Activated CD4-positive, alpha-beta T cell treated with anti-CD3 and anti-CD28 coated beads, Interleukin-2, amount 50 U/mL, for 4 hours (primary cell): ENCODE measurements at regions not wholly inside any gene's neighbourhood (a gene's known extent, or its start where the extent isn't known, plus 50 kb on each side); places are given as distances from the start of the nearest gene placed in this dataset.
"Not testable (repeated sequence)": the region's sequence is repeated elsewhere in the genome, so short reads cannot be mapped to it uniquely, and the experiment has no call there.

Experiments used
- DNase-seq, 2 experiments: peaks; one replicate each; pipeline ENCODE4 v3.0.0-alpha.2; 2020

DNA sequence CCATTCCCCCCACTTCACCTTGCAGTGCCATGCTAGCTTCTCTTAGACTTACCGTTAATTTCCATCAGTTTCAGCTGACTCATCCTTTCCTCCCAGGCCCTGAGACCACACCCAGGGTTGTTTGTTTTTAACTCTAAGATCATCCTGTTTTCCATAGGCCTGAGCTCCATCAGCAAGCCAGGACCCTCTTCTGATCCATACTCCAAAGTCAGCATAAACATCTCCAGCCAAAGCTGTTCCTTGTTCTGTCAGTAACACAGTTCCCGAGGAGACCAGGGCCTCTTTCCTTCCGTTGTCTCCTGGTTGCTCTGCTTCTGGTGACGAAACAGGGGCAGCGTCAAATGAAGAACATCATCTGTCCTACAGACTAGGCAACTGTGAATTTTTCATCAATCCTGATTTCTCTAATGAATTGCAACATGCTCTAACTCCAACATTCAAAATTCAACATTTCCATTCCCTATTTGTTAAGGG, 83.8 kb upstream of the HNF1B start:
- DNase-seq: no peak

DNA sequence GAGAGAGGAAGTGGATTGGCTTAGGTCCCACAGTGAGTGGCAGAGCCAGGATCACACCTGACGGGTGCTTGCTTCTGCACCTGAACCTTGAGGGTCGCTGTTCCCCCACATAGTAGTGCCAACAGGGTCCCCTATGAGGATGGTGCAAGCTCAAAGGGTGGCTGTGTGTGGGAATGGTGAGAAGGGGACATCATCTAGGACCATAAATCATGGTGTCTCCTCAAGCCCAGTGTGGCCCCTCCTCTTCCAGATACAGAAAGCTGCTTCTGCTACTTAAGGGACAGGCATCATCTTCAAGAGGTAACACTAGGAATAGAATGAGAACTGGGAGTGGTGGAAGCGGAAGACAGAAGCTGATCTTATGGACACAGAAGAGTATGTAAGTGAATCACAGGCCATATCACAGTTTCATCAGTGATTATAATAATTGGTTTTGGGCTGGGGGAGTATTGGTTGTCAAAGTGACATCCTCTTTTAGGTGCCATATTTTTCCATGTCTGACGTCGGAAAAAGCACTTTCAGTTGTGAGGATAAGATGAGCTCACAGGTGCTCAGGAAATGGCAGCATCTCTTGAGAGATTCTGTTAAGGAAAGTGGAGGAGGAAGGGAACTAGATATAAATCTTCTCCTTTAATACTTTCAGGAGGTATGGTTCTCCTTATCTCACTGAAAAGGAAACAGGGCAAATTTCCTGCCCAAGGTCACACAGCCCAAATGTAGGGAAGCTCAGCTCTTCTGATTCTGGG, 83.2 kb upstream of the HNF1B start:
- no peak for DNase-seq

DNA sequence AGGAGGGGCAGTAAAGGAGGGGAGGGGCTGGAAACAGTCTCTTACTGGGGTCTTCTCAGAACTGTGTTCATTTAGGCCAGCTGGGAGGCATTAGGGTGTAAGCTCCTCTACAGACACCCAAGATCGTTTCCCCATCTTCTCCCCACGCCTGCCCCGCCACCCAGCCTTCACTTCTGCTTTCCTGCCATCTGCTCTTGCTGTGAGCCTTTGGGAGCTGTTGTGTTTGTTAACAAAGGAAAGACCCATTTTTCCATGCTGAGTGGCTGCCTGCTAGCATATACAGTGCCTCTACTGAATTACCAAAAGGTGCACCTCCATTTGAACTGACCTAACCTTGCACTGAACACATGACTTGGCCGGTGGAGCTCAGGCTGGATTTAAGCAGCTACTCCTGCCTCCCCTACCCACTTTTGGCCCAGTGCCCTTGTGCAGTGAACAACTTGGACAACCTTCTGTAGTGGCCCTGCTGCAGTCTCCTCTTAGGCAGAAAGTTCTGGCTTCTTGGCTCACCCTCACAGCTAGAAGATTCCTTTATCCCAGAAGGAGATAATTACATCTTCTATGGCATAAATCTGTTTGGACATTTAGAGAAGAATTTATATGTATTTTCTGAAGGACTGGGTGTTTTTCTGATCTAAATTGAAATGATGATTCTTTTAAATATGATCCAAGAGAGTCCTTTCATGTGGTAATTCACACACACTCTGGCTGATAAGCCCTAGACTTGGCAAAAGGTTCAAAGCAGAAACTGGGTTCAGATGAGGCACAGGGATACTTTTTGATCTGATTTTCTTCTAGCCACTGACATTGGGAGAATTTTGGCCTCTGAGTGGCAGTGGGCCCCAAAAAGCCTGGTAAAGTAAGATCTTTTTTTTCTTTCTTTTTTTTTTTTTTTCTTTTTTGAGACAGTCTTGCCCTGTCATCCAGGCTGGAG, 81.9 kb upstream of the HNF1B start:
- DNase-seq: no peak

DNA sequence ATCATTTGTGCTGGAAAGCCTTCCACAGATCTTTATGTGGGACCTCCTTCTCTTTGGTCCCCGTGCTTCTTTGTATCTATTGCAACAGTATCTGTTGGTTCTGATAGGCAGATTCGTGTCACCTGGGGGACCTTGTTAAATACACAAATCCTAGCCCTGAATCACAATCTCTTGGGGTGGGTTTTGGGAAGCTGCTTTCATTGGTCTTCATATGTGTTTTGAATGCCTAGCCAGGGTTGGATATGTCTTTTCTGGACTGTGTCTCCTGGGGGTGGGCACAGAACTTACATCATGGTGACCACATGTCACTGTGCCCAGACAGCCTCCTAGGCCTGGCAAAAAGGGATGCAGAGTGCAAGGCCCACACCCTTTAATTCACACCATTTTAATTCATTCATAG, 81.0 kb upstream of the HNF1B start:
- no peak for DNase-seq

DNA sequence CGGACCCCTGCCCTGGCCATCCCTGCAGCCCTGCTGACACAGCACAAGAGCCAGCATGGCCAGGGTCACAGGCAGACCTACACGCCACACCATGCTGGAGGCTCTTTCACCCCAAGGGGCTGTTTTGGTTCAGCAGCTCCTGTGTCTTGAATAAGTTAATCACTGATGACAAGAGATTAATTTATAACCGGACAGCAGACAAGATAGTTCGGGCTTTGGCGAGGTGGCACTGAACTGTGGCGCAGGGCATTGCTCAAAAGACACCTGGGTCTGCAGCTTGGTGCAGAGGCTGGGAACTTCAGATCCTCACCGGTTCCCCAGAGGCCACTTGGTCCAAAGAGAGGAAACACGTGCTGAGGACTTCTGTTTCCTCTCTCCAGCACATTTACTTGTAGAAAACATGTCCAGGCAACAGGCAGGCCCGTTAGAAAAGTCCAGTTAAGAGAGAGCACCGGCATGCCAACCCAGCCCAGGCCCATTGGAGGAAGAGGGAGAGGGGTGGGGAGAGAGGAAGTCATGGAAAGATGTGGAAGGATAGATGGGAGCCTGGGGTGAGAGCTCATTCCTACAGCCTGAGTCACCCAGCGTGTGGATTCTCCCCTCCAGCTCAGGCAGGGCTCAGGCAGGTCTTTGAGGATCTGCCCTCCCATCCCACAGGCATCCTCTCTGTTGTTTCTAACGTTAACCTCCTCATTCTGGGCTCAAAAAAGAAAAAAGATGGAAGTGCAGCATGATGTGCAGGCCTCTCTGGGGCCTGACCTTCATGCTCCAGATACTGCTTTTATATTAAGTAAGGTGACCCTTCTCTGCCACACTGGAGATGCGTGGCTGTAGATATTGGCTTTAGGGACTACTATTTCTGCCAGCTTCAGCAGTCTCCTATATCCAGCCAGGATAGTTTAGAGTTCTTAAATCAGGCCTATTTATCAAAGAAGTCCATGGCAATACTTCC, 80.0 kb upstream of the HNF1B start:
- no peak for DNase-seq

DNA sequence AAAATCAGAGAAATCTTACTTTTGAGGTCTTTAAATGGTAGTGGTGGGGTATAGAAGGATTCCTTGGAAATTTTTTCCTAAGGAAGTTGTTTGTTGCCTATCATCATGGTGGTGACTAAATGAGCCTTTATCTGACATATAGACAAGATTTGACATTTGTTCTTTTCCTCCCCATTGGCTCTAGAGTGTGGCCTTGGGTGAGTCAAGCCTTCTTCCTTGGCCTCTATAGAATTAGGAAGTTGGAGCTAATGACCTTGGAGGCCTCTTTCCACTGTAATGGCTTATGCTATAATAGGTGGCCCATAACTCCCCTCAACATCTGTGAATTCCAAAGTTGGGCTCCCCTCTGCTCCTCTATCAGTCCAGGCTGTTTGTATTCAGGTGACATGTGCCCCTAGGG, 79.1 kb upstream of the HNF1B start:
- no peak for DNase-seq

DNA sequence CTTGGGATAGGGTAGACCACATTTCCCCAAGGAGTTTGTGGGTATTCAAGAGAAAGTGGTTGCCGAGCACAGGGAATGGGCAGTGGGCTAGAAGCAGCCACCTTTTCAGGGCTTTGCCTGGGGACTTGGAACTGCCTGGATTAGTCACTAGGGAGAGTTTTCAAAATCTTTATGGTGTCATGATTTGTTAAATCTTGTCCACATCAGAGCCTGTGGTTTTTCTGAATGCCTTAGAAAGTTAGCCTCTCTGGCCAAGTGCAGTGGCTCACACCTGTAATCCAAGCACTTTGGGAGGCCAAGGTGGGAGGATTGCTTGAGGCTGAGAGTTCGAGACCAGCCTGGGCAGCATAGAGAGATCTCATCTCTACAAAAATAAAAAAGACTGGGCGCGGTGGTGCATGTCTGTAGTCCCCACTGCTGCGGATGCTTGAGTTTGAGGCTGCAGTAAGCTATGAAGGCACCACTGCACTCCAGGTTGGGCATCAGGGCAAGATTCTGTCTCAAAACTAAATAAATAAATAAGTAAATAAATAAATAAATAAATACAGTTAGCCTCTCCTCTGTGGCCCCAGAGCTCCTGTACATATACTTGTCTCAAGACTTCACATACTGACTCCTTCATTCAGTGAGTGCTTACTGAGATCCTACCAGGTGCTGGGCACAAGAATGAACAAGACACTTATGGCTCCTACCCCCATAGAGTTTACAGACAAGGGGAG, 76.3 kb upstream of the HNF1B start:
- no peak for DNase-seq

DNA sequence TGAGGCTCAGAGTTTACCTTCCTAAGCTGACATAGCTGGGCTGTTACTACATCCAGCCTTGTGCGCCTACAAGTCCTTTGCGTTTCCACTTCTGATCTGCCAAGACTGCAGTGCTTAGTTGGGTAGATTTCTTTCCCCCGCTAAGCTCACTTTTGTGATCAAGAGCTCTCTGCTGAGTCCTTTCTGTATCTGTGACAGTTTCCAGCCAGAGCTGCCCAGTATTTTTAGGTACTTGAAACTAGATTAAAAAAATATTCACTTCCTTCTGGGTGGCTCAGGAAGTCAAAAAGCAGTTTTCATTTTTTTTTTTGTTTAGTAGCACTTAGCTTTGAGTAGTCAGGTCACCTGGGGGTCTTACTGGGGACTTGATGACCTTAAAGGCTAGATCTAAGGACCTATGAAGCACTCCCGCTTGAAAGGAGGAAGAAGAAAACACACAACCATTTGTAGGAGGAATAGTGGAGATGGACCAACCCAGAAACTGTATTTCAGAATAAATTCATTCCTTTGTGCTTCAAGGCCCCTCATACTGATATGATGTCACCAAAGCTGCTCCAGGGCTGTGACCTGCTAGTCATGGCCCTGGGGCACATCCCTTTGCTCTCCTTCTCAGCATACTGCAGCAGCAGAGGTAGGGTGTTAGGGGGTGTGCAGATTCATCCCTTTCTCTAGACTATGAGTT, 75.6 kb upstream of the HNF1B start:
- DNase-seq: no peak

DNA sequence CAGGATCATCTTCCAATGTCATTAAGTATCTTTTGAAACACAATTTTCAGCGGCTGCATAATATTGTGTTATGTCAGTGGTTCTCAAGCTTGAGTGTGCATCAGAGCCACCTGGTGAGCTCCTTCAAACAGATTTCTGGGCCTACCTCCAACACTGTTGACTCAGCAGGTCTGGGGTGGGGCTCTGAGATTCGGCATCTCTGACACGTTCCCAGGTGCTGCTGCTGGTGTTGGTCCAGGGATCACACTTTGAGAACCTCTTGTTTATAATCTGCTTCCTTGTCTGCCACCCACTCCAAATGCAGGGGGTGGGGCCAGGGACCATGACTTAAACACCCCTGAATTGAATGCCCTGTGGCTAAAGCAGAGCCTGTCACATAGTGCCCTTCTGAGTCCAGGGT, 73.8 kb upstream of the HNF1B start:
- DNase-seq: no peak

DNA sequence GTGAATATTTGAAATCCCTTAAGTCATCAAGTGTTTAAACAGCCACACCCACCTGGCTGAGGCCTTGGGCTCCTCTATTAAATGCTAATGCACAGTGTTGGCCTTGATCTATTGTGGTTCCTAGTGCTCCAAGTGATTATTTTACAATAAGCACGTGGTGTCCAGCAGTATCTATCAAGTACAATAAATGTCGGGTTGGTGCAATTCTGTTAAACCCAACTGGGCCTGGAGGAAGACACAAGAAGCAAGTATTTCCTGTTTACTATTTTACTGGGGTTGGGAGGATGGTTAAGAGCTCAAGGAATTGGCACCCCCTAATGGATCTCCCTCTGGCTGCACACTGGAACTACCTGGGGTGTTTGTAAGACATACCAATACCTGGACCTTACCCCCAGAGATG, 72.1 kb upstream of the HNF1B start:
- DNase-seq: no peak

DNA sequence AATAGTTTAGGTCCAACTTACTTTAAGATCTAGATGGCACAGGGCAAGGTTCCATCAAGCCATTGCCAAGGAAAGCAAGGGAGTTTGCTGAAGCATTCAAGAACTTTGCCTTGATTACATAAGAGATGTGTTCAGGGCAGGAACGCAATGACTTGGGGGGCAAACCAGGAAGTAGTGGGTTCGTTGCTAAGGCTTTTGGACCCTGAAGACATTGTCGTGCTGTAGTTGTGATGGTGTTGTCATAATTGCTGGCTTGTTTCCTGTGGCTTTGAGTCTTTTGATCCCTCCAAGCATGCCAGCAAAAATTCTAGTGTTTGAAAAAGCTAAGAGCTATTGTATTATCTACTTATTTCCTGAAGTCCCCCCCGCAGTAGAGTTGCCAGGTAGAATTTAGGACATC, 70.7 kb upstream of the HNF1B start:
- no peak for DNase-seq

DNA sequence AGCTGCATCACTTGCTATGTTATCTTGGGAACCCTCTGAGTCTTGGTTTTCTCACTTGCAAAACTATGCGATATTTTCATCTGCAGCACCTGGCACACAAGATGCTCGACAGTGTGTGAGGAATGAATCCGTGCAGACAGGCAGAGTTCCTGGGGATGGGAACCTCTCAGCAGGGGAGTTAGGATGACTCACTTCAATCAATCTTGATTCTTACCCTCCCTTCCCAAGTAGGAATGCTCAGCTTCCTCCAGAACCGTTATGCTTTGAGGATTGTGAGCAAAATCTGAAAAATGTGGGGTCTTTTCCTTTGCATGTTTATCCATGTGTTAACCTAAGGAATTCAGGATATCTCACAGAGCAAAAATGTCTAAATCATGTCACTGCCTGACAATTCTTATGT, 68.9 kb upstream of the HNF1B start:
- DNase-seq: no peak

DNA sequence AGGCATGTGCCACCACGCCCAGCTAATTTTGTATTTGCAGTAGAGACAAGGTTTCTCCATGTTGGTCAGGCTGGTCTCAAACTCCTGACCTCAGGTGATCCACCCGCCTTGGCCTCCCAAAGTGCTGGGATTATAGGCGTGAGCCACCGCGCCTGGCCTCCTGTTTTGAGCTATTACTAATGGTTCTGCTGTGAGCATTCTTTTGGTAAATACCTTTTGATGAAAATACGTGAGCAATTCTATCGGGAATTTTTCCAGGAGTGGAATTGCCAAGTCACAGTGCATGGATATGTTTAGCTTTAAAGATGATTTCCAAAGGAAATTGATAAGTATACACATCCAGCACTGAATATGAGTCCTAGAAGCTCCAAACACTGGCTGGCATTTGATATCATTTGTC, 64.0 kb upstream of the HNF1B start:
- DNase-seq: not testable (repeated sequence)

DNA sequence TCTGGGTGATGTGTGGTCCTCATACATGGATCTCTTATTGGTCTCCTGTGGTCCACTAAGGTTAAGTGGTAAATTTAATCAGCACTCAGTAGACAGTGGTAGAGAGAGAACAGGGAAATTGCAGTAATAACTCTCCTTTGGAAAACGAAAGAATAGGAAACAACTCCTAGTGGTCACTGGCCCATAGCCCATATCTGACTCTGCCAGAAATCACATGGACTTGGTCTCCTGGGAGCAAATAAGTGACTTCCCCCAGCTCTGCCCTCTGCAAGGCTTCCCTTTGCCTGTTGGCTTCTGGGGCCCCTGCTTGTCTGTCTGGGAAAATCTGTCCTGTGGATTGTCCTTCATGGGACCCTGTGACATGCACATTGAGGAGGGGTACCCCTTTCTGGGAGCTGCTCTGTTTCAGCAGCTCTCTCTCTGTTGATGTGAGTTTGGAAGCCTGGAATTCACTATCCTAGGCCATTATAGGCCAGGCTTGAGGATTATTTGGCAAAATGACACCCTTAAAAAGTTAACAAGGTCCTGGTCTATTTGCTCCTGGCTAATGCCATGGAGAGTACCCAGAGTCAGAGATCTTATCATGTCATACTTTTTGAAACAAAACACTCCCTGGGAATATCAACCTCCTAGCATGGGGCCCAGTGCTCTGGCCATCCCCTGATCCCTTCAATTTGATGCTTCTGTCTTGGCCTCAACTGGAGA, 58.0 kb upstream of the HNF1B start:
- DNase-seq: no peak

DNA sequence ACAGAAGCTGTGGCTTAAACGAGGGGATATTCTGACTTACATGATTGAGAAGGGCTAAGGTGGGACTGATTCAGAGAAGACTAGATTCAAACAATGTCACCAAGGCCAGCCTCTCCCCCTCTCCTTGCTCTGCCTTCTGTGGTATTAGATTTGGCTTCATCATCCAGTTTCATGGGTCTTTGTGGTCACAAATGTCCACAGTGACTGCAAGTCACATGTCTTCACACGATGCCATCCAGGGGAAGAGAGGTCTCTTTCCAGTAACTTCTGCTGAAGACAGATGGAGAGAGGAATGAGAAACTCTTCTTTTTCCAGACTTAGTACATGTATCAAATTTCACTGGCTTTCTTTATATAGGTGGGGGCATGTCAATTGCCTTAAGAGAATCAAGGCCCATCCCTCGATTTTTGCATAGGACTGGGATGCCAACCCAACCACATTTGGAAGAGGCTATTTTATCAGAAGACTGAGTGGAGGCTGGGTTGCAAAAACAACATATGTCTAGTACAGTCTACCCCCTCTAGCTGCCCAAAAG, 57.3 kb upstream of the HNF1B start:
- DNase-seq: no peak

DNA sequence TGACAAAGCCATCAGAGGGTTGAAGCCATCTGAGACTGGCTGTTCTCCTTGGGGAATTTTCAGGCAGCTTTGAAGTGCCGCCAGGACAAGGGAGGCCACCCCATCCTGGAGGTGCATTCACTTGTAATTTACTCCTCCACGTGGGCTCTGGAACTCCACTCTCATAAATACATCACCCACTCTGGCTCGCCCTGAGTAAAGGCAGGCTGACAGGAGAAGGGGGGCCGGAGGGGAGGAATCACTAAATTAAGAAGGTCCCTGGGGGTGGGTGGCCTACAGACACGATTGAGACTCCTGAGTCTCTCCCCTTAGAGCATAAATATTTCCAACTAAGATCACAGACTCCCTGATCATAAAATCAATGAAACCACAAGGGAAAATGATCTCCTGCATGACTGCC, 56.3 kb upstream of the HNF1B start:
- no peak for DNase-seq

DNA sequence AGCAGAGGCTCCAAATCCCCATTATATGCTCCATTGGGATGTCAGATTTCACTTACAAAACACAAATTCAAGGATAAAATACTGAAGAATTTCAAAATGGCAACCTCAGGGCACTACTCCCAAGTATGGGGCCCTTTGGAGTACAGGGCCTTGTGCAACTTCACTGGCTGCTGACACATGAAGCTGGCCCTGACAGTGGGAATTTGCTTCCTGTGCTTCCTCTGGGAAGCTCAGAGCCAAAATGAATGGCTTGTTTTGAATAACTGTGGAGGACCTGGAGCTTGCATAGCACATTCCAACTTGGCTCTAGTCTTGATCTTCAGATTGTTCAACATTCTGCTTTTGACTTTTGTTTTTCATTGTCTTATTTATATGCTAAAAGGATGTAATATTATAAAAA, 52.3 kb upstream of the HNF1B start:
- no peak for DNase-seq

DNA sequence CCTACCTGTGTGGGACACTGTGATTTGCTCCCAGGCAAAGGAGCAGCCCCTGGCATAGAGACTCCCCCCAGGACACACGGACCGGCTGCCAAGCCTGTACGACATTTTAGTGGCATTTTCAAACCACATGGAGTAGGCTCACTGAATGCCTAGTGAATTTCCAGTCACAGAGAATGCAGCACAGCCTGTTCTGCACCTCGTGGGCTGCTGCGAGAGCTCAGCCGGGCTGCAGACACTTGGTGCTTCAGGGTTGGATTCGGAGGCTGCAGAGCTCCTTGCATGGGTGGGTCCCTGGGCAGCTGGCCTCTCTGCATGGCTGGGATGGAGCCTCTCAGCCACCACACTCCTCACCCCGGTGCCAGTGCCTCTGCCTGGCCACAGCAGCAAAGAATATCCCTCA, 51.2 kb upstream of the HNF1B start:
- DNase-seq: no peak
